T-cell (primary cell): ENCODE measurements at regions not wholly inside any gene's neighbourhood (a gene's known extent, or its start where the extent isn't known, plus 50 kb on each side); places are given as distances from the start of the nearest gene placed in this dataset.

Experiments used
- ATAC-seq, 4 experiments: fragments of 200-7000 bp in 3 of 4; fragments of 150-1000 bp in 1 of 4; cut with Tn5 transposase; replicated peaks in 1 of 4; 1 replicate in 3 of 4; 2 replicates in 1 of 4; pipeline ENCODE4 v1.10.0; 2021; ENCODE audit warnings: moderate library complexity in 3 of 4, mild to moderate bottlenecking in 2 of 4, moderate number of reproducible peaks in 1 of 4
- CTCF ChIA-PET, 2 donors: fragments of 300-600 bp; sonication (Branson Sonifier 250); formaldehyde crosslinking; loops; one replicate each; lab custom pipeline; 2022; ENCODE audit warnings: antibody characterized with exemption in 2 of 2; lab: Charles Lee
- POLR2A ChIA-PET, 2 donors: fragments of 300-600 bp; sonication (Branson Sonifier 250); formaldehyde crosslinking; loops; one replicate each; lab custom pipeline; 2022; ENCODE audit warnings: antibody characterized with exemption in 2 of 2; lab: Charles Lee
- DNase-seq, 35 experiments: peaks; one replicate each; pipeline versions ENCODE4 v3.0.0 to v3.0.0-alpha.2; 2013 to 2023
- H3K27ac ChIP-seq: one replicate; pipeline ENCODE4 v1.5.1; 2013; ENCODE audit warnings: low read length
- H3K27me3 ChIP-seq, 2 experiments: replicated peaks in 1 of 2; 1 replicate in 1 of 2; 2 replicates in 1 of 2; pipeline versions ENCODE4 v1.6.1 to v1.7.0; 2013; ENCODE audit warnings: low read length in 1 of 2, mixed read lengths in 1 of 2; ENCODE audit not compliant: control insufficient read depth in 2 of 2, insufficient read depth in 2 of 2; ENCODE audit errors: extremely low read depth in 1 of 2
- H3K36me3 ChIP-seq, 2 donors: 1 replicate in 1 of 2; 2 replicates in 1 of 2; pipeline versions ENCODE4 v1.6.1 to v1.7.0; 2013; ENCODE audit warnings: low read length in 1 of 2; ENCODE audit not compliant: control insufficient read depth in 2 of 2, insufficient read depth in 1 of 2; ENCODE audit errors: extremely low read depth in 1 of 2
- H3K4me1 ChIP-seq, 2 experiments: 1 replicate in 1 of 2; 2 replicates in 1 of 2; pipeline versions ENCODE4 v1.6.1 to v1.7.0; 2013; ENCODE audit warnings: low read length in 2 of 2, mixed read lengths in 1 of 2; ENCODE audit not compliant: insufficient read depth in 2 of 2, control insufficient read depth in 1 of 2; ENCODE audit errors: extremely low read depth in 1 of 2
- H3K4me3 ChIP-seq, 2 donors: 1 replicate in 1 of 2; 2 replicates in 1 of 2; pipeline versions ENCODE4 v1.5.1 to v1.7.0; 2013; ENCODE audit warnings: mild to moderate bottlenecking in 2 of 2, low read length in 1 of 2, moderate library complexity in 1 of 2; ENCODE audit not compliant: control insufficient read depth in 1 of 2; ENCODE audit errors: extremely low read depth in 1 of 2
- H3K9me3 ChIP-seq: 2 replicates; pipeline ENCODE4 v1.7.0; 2013
- H3K27ac Mint-ChIP-seq, 2 donors: one replicate each; pipeline ENCODE4 v1.8.0; 2020 to 2021; ENCODE audit warnings: mild to moderate bottlenecking in 2 of 2, mixed read lengths in 2 of 2
- H3K27me3 Mint-ChIP-seq, 2 donors: one replicate each; pipeline ENCODE4 v1.8.0; 2021 to 2022; ENCODE audit warnings: mixed read lengths in 2 of 2
- H3K36me3 Mint-ChIP-seq: one replicate; pipeline ENCODE4 v1.8.0; 2021; ENCODE audit warnings: mixed read lengths
- H3K4me1 Mint-ChIP-seq, 3 donors: one replicate each; pipeline ENCODE4 v1.8.0; 2020 to 2022; ENCODE audit warnings: mixed read lengths in 3 of 3, mild to moderate bottlenecking in 1 of 3
- H3K4me3 Mint-ChIP-seq, 3 donors: one replicate each; pipeline ENCODE4 v1.8.0; 2020 to 2022; ENCODE audit warnings: mild to moderate bottlenecking in 3 of 3, mixed read lengths in 3 of 3, moderate library complexity in 3 of 3
- H3K9me3 Mint-ChIP-seq, 3 donors: one replicate each; pipeline ENCODE4 v1.8.0; 2020 to 2022; ENCODE audit warnings: mixed read lengths in 3 of 3
- WGBS: methylation state at CpG from one replicate; pipeline ENCODE4 v1.1.5; 2013; ENCODE audit warnings: missing lambda C conversion rate; ENCODE audit not compliant: insufficient coverage; 5-methylcytosine and 5-hydroxymethylcytosine counted together

- ChIA-PET POLR2A (no interaction called here), CTCF (no interaction called here)
- Mint-ChIP-seq H3K4me3 (no peak overlapping the region), H3K36me3 (no peaks in the 10 kb centered on the region), H3K9me3 (peaks cover 0 to 3% (median 0%) of the 10 kb centered on the region in 3 donors), H3K27ac (no peak overlapping the region), H3K27me3 (no peaks in the 10 kb centered on the region), H3K4me1 (peaks cover 0 to 2% (median 0%) of the 10 kb centered on the region in 3 donors)
- Histone ChIP-seq H3K9me3 (no peaks in the 10 kb centered on the region), H3K4me1 (peaks cover 0 to 10% of the 10 kb centered on the region in 2 experiments), H3K27me3 (peaks cover 0 to 8% of the 10 kb centered on the region in 2 experiments), H3K36me3 (no peaks in the 10 kb centered on the region), H3K27ac (no peak overlapping the region), H3K4me3 (no peak overlapping the region)
- 83% methylated on average over 2 of the region's 3 CpGs for WGBS
- DNase-seq (peak in 2 of 35 experiments; percentile 3), ATAC-seq (no peak)
These were observed 107.5 kb downstream of the METRNL start for GRCh38 chr17:83186751-83187421.

DNA sequence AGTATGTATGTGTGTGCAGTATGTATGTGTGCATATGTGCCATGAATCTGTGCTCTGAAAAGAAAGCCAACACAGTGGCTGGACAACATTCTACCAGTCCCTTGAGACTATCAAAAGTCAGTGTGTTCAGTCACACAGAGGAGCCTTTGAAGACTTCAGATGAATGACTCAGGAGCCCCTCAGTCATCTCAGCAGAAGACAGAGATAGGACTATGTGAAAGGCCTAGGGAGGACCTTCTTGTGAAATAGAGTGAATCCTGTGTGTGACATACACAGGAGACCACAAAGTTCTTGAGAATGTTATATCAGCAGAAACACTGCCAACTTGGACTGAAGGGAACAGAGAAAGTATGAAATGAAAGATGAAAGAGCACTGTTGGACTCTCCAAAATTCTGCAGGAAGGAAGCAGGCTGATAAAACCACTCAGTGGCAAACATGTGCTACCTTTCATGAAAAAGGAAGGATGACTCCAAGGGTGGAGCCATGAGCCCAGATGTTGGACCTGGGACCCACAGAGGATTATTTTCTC, 108.4 kb downstream of the METRNL start:
- Mint-ChIP-seq H3K9me3 (peaks cover 0 to 3% (median 0%) of the 10 kb centered on the region in 3 donors), H3K27ac (no peak overlapping the region), H3K36me3 (no peaks in the 10 kb centered on the region), H3K4me3 (no peak overlapping the region), H3K4me1 (peaks cover 0 to 2% (median 0%) of the 10 kb centered on the region in 3 donors), H3K27me3 (no peaks in the 10 kb centered on the region)
- H3K4me3 ChIP-seq: no peak overlapping the region
- no peaks in the 10 kb centered on the region for H3K9me3 ChIP-seq
- ChIA-PET POLR2A (no interaction called here), CTCF (no interaction called here)
- peaks cover 0 to 8% of the 10 kb centered on the region in 2 experiments for H3K27me3 ChIP-seq
- ATAC-seq (no peak), DNase-seq (no peak)
- peaks cover 0 to 10% of the 10 kb centered on the region in 2 experiments for H3K4me1 ChIP-seq
- no peak overlapping the region for H3K27ac ChIP-seq
- no peaks in the 10 kb centered on the region for H3K36me3 ChIP-seq

DNA sequence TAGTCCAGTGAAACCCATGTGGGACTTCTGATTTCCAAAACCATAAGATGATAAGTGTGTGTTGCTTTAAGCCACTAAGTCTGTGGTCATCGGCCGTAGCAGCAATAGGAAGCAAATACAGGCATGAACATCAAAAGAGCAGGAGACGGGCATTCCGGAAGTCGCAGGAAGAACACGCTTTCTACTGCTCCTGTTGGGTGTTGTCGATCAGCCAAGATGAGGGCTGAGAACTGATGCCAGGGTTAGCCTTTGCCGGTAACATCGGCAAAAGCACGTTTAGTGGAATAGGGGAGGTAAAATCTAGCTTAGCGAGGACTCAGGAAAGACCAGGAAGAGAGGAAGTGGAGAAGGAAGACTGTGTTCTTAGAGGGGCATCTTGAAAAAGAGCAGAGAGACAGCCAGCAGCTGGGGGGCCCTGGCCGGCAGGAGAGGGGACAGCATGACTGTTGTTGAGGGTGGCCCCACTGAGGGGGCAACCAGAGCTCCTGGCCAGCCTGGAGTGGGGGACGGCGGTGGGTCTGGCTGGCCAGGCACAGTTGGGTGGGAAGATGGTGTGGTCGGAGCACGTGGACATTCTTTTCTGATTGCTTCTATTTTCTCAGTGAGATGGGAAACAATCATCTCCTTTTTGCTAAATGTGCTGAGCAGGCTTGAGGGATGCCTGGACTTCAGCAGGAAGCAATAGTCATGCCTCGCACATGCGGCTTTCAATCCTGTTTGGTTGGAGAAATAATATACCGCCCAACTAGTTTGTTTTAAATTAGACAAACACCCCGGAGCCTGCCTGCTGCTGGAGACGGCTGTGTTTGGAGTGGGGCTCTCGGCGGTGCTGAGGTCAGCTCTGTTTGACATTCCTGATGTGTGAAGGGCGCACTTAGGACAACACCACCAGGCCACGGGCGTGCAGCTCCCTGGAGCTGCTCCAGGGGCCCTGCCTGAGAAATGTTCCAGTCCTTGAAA, 109.9 kb downstream of the METRNL start:
- CTCF ChIA-PET: no interaction called here
- Histone ChIP-seq H3K9me3 (no peaks in the 10 kb centered on the region), H3K36me3 (no peaks in the 10 kb centered on the region), H3K4me1 (peaks cover 0 to 20% of the 10 kb centered on the region in 2 experiments), H3K27me3 (peaks cover 0 to 12% of the 10 kb centered on the region in 2 experiments), H3K27ac (no peak overlapping the region), H3K4me3 (no peak overlapping the region)
- no peak overlapping the region for H3K27ac Mint-ChIP-seq
- POLR2A ChIA-PET: no interaction called here
- no peaks in the 10 kb centered on the region for H3K36me3 Mint-ChIP-seq
- peaks cover 0 to 3% (median 0%) of the 10 kb centered on the region in 3 donors for H3K9me3 Mint-ChIP-seq
- H3K4me1 Mint-ChIP-seq: peaks cover 8 to 9% (median 8%) of the 10 kb centered on the region in 3 donors
- 97% methylated on average over 18 of the region's 26 CpGs for WGBS
- peak in 4 of 35 experiments; percentile 0 to 16 (median 4) for DNase-seq
- H3K27me3 Mint-ChIP-seq: no peaks in the 10 kb centered on the region
- ATAC-seq: no peak
- H3K4me3 Mint-ChIP-seq: no peak overlapping the region

DNA sequence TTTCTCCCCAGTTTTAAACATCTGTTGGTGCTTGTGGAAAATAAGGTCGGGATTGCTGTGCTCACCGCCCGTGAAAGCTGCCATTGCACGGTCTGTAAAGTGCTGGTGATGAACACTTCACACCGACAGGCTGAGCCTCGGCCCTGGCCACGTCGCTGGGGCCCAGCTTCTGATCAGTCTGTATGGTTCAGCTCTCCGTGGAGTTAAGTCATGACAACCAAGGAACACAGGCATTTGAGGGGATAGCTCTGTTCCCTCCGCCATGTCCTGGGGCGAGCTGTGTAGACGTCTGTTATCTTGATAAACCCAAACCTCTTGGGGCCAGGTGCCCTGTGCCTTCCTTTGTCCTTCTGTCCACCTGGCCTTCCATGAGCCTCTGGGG, 110.6 kb downstream of the METRNL start:
- Mint-ChIP-seq H3K27me3 (no peaks in the 10 kb centered on the region), H3K4me3 (no peak overlapping the region), H3K4me1 (peaks cover 8 to 9% (median 9%) of the 10 kb centered on the region in 3 donors), H3K9me3 (peaks cover 0 to 3% (median 0%) of the 10 kb centered on the region in 3 donors), H3K36me3 (no peaks in the 10 kb centered on the region), H3K27ac (no peak overlapping the region)
- no peak overlapping the region for H3K27ac ChIP-seq
- no peak overlapping the region for H3K4me3 ChIP-seq
- POLR2A ChIA-PET: no interaction called here
- peaks cover 0 to 23% of the 10 kb centered on the region in 2 experiments for H3K4me1 ChIP-seq
- H3K27me3 ChIP-seq: peaks cover 0 to 12% of the 10 kb centered on the region in 2 experiments
- no peaks in the 10 kb centered on the region for H3K9me3 ChIP-seq
- ATAC-seq (no peak), DNase-seq (peak in 2 of 35 experiments; percentile 2 to 8)
- CTCF ChIA-PET: no interaction called here
- H3K36me3 ChIP-seq: no peaks in the 10 kb centered on the region
- WGBS: 95% methylated on average over 10 of the region's 12 CpGs

DNA sequence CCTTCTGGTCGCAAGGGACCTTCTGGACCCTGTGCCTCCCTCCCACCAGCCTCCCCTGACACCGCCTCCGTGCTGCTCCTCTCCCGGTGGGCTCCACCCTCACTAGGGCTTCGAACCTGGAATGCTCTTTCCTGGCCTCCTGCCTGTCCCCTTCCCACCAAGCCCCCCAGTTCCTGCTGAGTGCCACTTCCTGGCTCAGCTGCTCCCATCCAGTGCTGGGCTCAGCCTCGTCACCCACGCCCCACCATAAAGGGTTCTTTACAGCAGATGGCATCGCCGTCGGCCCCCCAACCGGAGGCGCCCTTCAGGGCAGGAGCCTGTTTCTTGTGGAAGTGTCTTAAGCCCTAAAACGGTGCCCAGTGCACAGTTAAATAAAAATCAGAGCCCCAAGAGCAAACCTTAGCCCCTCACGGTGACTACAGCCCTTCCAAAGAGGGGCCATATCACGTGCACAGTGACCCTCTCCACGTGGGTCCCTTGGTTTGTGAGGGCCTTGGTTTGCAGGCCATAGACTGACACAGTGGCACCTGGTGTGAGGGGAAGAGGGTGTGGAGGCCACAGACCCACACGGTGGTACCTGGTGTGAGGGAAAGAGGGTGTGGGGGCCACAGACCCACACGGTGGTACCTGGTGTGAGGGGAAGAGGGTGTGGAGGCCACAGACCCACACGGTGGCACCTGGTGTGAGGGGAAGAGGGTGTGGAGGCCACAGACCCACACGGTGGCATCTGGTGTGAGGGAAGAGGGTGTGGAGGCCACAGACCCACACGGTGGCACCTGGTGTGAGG, 111.4 kb downstream of the METRNL start:
- Histone ChIP-seq H3K4me1 (peaks cover 0 to 23% of the 10 kb centered on the region in 2 experiments), H3K36me3 (no peaks in the 10 kb centered on the region), H3K27ac (no peak overlapping the region), H3K4me3 (no peak overlapping the region), H3K9me3 (no peaks in the 10 kb centered on the region), H3K27me3 (peaks cover 0 to 16% of the 10 kb centered on the region in 2 experiments)
- Mint-ChIP-seq H3K27ac (no peak overlapping the region), H3K9me3 (peaks cover 0 to 3% (median 0%) of the 10 kb centered on the region in 3 donors), H3K27me3 (no peaks in the 10 kb centered on the region), H3K36me3 (no peaks in the 10 kb centered on the region), H3K4me1 (peaks cover 8 to 9% (median 9%) of the 10 kb centered on the region in 3 donors), H3K4me3 (no peak overlapping the region)
- WGBS: 68% methylated on average over 19 of the region's 21 CpGs
- CTCF ChIA-PET: no interaction called here
- POLR2A ChIA-PET: no interaction called here
- DNase-seq: peak in 3 of 35 experiments; percentile 0 to 18 (median 3)
- ATAC-seq: no peak
